GM23248 (cell line): ENCODE measurements at regions not wholly inside any gene's neighbourhood (a gene's known extent, or its start where the extent isn't known, plus 50 kb on each side); places are given as distances from the start of the nearest gene placed in this dataset.

Experiments
- DNase-seq: peaks from one replicate; pipeline ENCODE4 v3.0.0-alpha.2; 2015
- H2AFZ ChIP-seq: fragments of 200-600 bp; sonication (generic); 2 replicates; pipeline ENCODE4 v1.6.1; 2016; ENCODE audit warnings: antibody characterized with exemption
- H3F3A ChIP-seq: fragments of 200-600 bp; sonication (generic); 2 replicates; pipeline ENCODE4 v1.6.1; 2016; ENCODE audit warnings: mild to moderate bottlenecking, antibody characterized with exemption, mixed run types; ENCODE audit not compliant: insufficient read depth
- H3K27ac ChIP-seq: fragments of 200-600 bp; sonication (generic); 2 replicates; pipeline ENCODE4 v1.5.1; 2016; ENCODE audit warnings: mild to moderate bottlenecking
- H3K27me3 ChIP-seq: fragments of 200-600 bp; sonication (generic); replicated peaks from 2 replicates; pipeline ENCODE4 v1.6.1; 2016; ENCODE audit warnings: mild to moderate bottlenecking; ENCODE audit not compliant: insufficient read depth
- H3K36me3 ChIP-seq: fragments of 200-600 bp; sonication (generic); 2 replicates; pipeline ENCODE4 v1.6.1; 2016; ENCODE audit warnings: low read depth, mild to moderate bottlenecking
- H3K4me1 ChIP-seq: fragments of 200-600 bp; sonication (generic); 2 replicates; pipeline ENCODE4 v1.6.1; 2016; ENCODE audit warnings: mild to moderate bottlenecking; ENCODE audit not compliant: insufficient read depth
- H3K4me2 ChIP-seq: fragments of 200-600 bp; sonication (generic); one replicate; pipeline ENCODE4 v1.6.1; 2016; ENCODE audit warnings: mild to moderate bottlenecking; ENCODE audit not compliant: unreplicated experiment
- H3K4me3 ChIP-seq: fragments of 200-600 bp; sonication (generic); 2 replicates; pipeline ENCODE4 v1.5.1; 2016; ENCODE audit warnings: mild to moderate bottlenecking
- H3K79me2 ChIP-seq: fragments of 200-600 bp; sonication (generic); 2 replicates; pipeline ENCODE4 v1.6.1; 2016; ENCODE audit warnings: mild to moderate bottlenecking; ENCODE audit not compliant: insufficient read depth
- H3K9ac ChIP-seq: fragments of 200-600 bp; sonication (generic); 2 replicates; pipeline ENCODE4 v1.6.1; 2016; ENCODE audit warnings: mild to moderate bottlenecking
- H3K9me2 ChIP-seq: fragments of 200-600 bp; sonication (generic); 2 replicates; pipeline ENCODE4 v1.6.1; 2016; ENCODE audit warnings: mixed run types, mild to moderate bottlenecking, moderate library complexity; ENCODE audit not compliant: insufficient read depth
- H3K9me3 ChIP-seq: fragments of 200-600 bp; sonication (generic); one replicate; pipeline ENCODE4 v1.6.1; 2017; ENCODE audit warnings: low read depth
- H4K20me1 ChIP-seq: fragments of 200-600 bp; sonication (generic); 2 replicates; pipeline ENCODE4 v1.6.0; 2016; ENCODE audit not compliant: insufficient read depth
- EZH2 ChIP-seq: fragments of 200-600 bp; sonication (generic); IDR thresholded peaks from 2 replicates; pipeline ENCODE4 v1.6.1; 2018; ENCODE audit warnings: antibody characterized with exemption, mild to moderate bottlenecking; ENCODE audit not compliant: insufficient read depth, poor library complexity, severe bottlenecking
- EZH2phosphoT487 ChIP-seq: fragments of 200-600 bp; sonication (generic); IDR thresholded peaks from 2 replicates; pipeline ENCODE4 v1.6.1; 2018; ENCODE audit warnings: antibody characterized with exemption, moderate library complexity, mild to moderate bottlenecking, low read depth; ENCODE audit not compliant: insufficient read depth
- WGBS, 2 experiments: methylation state at CpG; one replicate each; pipeline ENCODE4 v1.1.6; 2015 to 2017; ENCODE audit warnings: low lambda C conversion rate in 2 of 2, low coverage in 1 of 2; ENCODE audit errors: missing lambda C conversion rate in 2 of 2; 5-methylcytosine and 5-hydroxymethylcytosine counted together
- in situ Hi-C: fragments of 300-500 bp; cut with MboI; formaldehyde crosslinking; loops from 2 replicates; pipeline ENCODE4 v1.15.0; 2020

DNA sequence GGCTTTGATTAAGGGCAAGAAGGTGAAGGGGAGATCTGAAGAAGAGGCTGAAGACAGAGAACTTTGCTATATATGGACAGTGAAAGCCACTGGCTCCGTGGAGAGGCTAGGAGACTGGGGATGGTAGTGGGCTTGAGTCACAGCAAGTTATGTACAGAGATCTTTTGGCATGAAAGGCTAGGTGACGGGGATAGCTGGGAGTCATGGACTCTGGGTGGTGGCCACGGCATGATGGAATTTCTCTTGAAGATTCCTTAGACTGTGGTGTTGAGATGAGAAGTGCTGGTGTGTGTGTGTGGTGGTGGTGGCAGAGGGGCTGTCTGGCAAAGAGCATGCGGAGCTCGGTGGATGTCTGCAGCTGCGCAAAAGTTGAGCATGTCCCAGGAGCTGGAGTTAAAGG, 120.6 kb upstream of the STC2 start:
- Histone ChIP-seq H3K9me2 (no peaks in the 10 kb centered on the region), H3K9ac (no peak overlapping the region), H3F3A (peaks cover 33% of the 10 kb centered on the region), H3K9me3 (no peaks in the 10 kb centered on the region), H3K79me2 (no peaks in the 10 kb centered on the region), H3K4me1 (peaks cover 35% of the 10 kb centered on the region), H3K4me2 (no peak overlapping the region), H3K27me3 (no peaks in the 10 kb centered on the region), H3K4me3 (no peak overlapping the region), H4K20me1 (no peaks in the 10 kb centered on the region), H2AFZ (no peak overlapping the region), H3K27ac (no peak overlapping the region), H3K36me3 (no peaks in the 10 kb centered on the region)
- no peak for DNase-seq
- 88 to 92% methylated on average over 6 of the region's 6 CpGs for WGBS, 2 experiments
- in situ Hi-C loops: no loop called here
- TF ChIP-seq EZH2phosphoT487: no peak
- no peak for TF ChIP-seq EZH2

DNA sequence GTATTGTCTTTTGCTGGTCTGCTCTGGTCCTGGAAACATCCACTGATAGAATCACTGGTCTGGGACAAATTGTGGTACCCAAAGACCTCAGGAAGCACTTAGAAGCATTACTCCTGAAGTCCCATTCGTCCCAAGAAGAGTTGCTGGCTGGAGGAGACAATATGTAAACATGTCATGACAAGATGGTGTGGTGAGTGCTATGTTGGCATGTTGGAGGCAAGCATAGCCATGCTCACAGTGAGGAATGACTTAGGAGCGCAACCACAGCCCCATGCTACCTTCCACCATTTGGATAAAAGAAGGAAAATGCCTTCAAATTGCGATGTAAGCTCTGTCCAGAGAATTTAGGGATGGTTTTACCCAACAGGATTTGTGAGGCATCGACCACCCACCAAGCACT, 115.8 kb upstream of the STC2 start:
- in situ Hi-C loops: no loop called here
- H3K4me2 ChIP-seq: no peak overlapping the region
- no peak overlapping the region for H2AFZ ChIP-seq
- no peaks in the 10 kb centered on the region for H4K20me1 ChIP-seq
- no peaks in the 10 kb centered on the region for H3F3A ChIP-seq
- H3K4me3 ChIP-seq: no peak overlapping the region
- no peak overlapping the region for H3K9ac ChIP-seq
- H3K9me2 ChIP-seq: no peaks in the 10 kb centered on the region
- no peaks in the 10 kb centered on the region for H3K36me3 ChIP-seq
- no peaks in the 10 kb centered on the region for H3K4me1 ChIP-seq
- DNase-seq: no peak
- no peaks in the 10 kb centered on the region for H3K27me3 ChIP-seq
- no peaks in the 10 kb centered on the region for H3K79me2 ChIP-seq
- 70 to 76% methylated on average over 4 of the region's 4 CpGs for WGBS, 2 experiments
- no peak overlapping the region for H3K27ac ChIP-seq
- no peak for TF ChIP-seq EZH2
- no peak for TF ChIP-seq EZH2phosphoT487
- no peaks in the 10 kb centered on the region for H3K9me3 ChIP-seq

DNA sequence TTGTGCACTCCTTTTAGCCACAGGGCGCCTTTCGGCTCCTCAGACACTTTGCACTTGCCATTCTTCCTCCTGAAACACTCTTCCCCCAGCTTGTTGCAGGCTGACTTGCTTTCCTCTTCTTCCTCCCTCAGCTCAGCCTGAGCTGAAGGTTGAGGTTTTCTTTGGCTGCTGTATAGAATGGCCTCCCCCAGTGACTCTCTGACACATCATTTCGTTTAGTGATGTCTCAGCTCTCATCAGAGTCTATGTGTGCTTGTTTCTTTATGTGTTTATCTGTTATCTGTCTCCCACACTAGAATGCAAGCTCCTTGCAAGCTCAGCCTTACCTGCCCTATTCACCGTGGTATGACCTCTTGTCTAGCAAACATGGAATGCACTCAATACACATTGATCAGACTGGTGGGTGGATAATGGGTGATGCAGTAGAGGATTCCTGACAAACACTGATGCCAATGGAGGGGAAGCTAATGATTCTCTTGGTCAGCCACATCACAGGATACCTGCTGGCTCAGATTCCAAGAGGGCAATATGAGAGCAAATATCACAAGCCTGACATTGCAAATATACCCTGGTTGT, 112.9 kb upstream of the STC2 start:
- H4K20me1 ChIP-seq: no peaks in the 10 kb centered on the region
- H3K4me3 ChIP-seq: no peak overlapping the region
- H2AFZ ChIP-seq: no peak overlapping the region
- no peaks in the 10 kb centered on the region for H3F3A ChIP-seq
- in situ Hi-C loops: no loop called here
- no peak overlapping the region for H3K4me2 ChIP-seq
- H3K9me2 ChIP-seq: no peaks in the 10 kb centered on the region
- no peaks in the 10 kb centered on the region for H3K27me3 ChIP-seq
- TF ChIP-seq EZH2phosphoT487: no peak
- no peak for TF ChIP-seq EZH2
- H3K9me3 ChIP-seq: no peaks in the 10 kb centered on the region
- H3K4me1 ChIP-seq: no peaks in the 10 kb centered on the region
- H3K36me3 ChIP-seq: no peaks in the 10 kb centered on the region
- 80 to 81% methylated on average over 4 of the region's 4 CpGs for WGBS, 2 experiments
- no peak overlapping the region for H3K27ac ChIP-seq
- DNase-seq: peak; percentile 36
- no peaks in the 10 kb centered on the region for H3K79me2 ChIP-seq
- H3K9ac ChIP-seq: no peak overlapping the region

DNA sequence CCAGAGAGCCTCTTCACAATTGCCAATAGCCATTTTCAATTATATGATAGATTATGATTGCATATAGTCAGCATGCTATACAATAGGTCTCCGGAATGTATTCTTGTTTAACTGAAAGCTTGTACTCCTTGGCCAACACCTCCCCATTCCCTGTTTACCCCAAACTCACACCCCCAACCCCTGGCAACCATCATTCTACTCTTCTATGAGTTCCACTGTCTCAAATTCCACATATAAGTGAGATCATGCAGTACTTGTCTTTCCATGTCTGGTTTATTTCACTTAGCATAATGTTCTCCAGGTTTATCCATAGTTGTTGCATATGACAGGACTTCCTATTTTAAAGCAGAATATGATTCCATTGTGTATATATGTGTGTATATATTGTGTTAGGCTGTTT, 110.7 kb upstream of the STC2 start:
- Histone ChIP-seq H3K4me3 (no peak overlapping the region), H3K27me3 (no peaks in the 10 kb centered on the region), H3K27ac (no peak overlapping the region), H3K79me2 (no peaks in the 10 kb centered on the region), H2AFZ (no peak overlapping the region), H4K20me1 (no peaks in the 10 kb centered on the region), H3K4me2 (no peak overlapping the region), H3K4me1 (no peaks in the 10 kb centered on the region), H3K9ac (no peak overlapping the region), H3K36me3 (no peaks in the 10 kb centered on the region), H3F3A (no peaks in the 10 kb centered on the region), H3K9me3 (no peaks in the 10 kb centered on the region), H3K9me2 (no peaks in the 10 kb centered on the region)
- in situ Hi-C loops: no loop called here
- TF ChIP-seq EZH2: no peak
- no peak for TF ChIP-seq EZH2phosphoT487
- 83 to 86% methylated on average over 1 of the region's 1 CpG for WGBS, 2 experiments
- no peak for DNase-seq

DNA sequence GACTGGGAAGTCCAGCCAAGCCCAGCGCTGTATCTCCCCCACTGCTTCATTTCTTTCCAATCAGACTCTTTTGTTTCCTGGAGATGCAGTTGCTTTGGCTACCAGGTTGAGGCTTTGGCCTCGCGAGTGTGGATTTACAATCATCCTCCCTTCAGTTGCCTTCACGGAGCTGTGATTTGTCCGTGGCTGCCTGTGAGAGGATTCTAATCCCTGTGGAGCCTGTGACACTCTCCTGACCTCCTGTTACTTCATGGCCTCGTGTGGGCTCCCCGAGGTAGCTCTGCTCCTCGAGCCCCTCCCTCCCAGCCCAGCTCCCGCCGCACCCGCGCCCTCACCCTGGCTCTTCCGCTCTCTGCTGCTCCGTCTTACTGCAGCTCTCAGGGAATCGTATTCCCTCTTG, 107.2 kb upstream of the STC2 start:
- peak overlapping the region; percentile 69 for H2AFZ ChIP-seq
- peak overlapping the region; percentile 20 for H3K9ac ChIP-seq
- H3K4me3 ChIP-seq: peak overlapping the region; percentile 35; the same call in 1 of the 2 replicates
- no peaks in the 10 kb centered on the region for H3K79me2 ChIP-seq
- WGBS, 2 experiments: 16 to 20% methylated on average over 15 of the region's 15 CpGs
- H3F3A ChIP-seq: peaks cover 5% of the 10 kb centered on the region; the same call in 1 of the 2 replicates
- in situ Hi-C loops: no loop called here
- no peaks in the 10 kb centered on the region for H4K20me1 ChIP-seq
- no peaks in the 10 kb centered on the region for H3K4me1 ChIP-seq
- no peaks in the 10 kb centered on the region for H3K9me2 ChIP-seq
- H3K27me3 ChIP-seq: no peaks in the 10 kb centered on the region
- DNase-seq: peak; percentile 40
- no peak overlapping the region for H3K27ac ChIP-seq
- no peaks in the 10 kb centered on the region for H3K36me3 ChIP-seq
- H3K9me3 ChIP-seq: no peaks in the 10 kb centered on the region
- no peak for TF ChIP-seq EZH2
- no peak for TF ChIP-seq EZH2phosphoT487
- peak overlapping the region; percentile 24 for H3K4me2 ChIP-seq
